Fibroblast of skin of right biceps (primary cell): ENCODE measurements at regions not wholly inside any gene's neighbourhood (a gene's known extent, or its start where the extent isn't known, plus 50 kb on each side); places are given as distances from the start of the nearest gene placed in this dataset.
A peak's percentile ranks its signal among the peaks of the same experiment; 100 is the strongest.

Experiments used
- DNase-seq: peaks from one replicate; pipeline ENCODE4 v3.0.0-alpha.2; 2013

- DNase-seq = no peak
These were observed 368.2 kb downstream of the EPM2A start for GRCh38 chr6:145367149-145367548.

- DNase-seq = no peak
These were observed 367.2 kb downstream of the EPM2A start for GRCh38 chr6:145368075-145368474.

- DNase-seq = no peak
These were observed 364.8 kb downstream of the EPM2A start for GRCh38 chr6:145370559-145370958.

DNA sequence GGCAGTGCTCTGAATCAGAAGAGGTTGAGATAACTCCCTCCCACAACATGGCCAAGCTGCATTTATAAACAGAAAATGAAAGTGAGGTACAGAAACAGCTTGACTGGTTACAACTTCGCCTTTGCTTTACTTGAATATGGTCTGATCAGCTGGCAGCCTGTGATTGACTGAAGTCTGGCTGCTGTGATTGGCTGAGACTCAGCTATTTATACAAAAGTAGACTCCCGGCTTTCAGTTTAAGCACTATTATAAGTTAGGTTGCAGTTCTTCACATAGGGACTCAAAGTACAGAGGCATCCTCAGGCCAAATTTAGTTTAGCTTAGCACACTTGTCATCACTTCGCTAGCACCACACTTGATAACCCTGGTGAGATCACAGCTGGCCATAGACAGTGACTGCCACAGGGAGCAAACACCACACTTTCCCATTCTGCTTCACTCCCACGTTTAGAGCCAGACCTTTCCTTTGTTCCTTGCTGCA is 362.6 kb downstream of the EPM2A start:
- DNase-seq = peak; percentile 14

DNA sequence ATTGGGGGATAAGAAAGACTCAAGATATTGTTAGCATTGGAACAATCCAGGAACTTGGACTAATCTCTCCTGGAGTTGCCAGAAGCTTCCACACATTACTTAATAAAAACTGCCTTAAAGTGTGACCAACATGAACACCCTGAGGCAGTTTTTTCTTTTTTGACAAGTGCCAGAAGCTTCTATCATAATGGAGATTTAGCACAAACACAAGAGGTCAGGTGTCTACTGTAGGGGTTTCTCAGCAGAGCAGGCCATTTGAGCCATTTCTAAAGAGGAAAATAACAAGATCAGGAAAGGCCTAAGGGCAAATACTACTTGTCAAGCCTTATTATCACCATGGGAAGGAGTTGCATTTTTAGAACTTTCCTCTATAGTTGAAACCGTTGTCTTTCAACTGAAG is 361.5 kb downstream of the EPM2A start:
- no peak for DNase-seq

DNA sequence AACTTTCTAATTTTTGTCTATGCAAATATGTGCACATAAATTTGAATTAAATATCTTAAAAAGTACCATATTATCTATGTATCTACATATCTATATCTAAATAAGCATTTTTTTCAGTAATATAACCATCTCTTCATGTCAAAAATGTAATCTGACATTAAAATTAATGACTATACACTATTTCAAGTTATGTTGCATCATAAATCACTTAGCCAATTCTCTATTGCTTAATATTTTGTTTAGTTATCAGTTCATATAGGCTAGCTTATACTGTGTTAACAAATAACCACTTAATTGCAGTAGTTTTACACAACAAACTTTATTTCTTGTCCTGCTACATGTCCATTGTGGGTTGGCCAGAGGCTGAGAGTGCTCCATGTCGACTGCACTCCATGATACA is 360.8 kb downstream of the EPM2A start:
- no peak for DNase-seq

DNA sequence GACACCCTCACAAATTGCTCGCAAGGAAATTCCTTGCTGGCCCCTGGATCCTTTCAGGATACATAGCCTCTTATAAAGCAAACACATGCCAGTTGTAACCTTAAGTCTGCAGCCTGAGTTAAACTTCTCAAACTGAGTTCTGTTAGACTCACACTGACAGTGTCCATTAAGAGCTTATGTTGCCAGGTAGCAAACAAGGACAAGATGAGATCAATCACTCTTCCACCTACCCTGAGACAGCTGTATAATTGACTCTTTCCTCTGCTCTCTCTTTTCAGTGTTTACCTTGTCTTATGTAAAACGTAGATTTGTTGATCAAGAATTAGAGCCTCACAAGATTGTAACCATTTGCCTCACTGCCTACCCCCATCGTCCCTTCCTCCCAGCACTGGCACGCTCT is 359.8 kb downstream of the EPM2A start:
- no peak for DNase-seq

DNA sequence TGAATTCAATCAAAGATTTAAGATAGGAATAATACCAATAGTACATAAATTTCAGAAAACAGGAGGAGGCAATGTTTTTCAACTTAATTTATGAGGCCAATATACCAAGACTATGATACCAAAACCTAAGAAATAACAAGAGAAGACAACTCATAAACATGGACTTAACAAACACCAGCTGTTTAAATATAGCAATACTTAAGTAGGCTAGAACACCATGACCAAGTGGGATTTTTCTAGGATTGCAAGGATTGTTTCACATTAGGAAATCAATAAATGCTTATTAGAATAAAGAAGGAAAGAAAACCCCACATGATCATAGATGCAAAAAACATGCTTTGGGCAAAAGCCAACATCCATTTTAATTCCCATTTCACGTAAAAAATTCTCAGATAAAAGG is 355.1 kb downstream of the EPM2A start:
- DNase-seq = no peak

DNA sequence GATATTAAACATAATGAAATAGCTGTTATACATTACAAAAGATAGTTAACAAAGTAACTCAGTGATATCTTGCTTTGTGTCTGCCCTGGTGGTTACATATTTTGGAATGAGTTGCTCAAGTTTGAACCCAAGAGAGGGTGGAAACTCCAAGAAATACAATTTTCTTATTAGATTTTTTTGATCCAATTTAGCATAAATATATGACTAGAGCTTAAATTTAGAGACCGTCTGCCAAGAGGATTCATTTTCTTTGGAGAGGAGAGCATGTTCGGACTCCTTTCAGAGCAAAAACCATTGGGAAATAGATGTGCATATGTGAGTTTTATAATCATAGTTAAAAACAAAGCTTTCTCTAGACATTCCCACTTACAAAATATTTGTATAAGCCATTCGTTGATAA is 353.4 kb downstream of the EPM2A start:
- no peak for DNase-seq

- DNase-seq = no peak
These were observed 351.9 kb downstream of the EPM2A start for GRCh38 chr6:145383428-145383827.

GRCh38 chr6:145384503-145384902 is 350.8 kb downstream of the EPM2A start:
- no peak for DNase-seq

DNA sequence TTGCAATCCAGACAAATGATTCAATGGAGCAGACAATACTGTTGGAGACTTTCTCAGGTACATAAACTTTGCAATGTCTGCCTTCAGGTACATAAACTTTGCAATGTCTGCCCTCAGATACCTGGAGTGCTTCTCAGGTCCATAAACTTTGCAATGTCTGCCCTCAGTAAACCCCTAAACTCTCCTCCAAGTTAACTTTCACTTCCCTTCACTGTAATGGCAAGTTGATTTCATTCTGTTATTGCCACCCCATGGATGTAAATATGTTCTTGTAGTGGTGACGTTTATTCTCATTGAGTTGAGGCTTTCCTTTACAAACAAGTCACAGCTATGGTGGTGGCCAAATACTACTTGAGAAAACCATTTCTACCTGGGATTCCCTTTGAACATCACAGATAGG is 338.8 kb downstream of the EPM2A start:
- DNase-seq = no peak

GRCh38 chr6:145400508-145400907 is 334.8 kb downstream of the EPM2A start:
- DNase-seq = no peak

- DNase-seq = no peak
These were observed 330.2 kb downstream of the EPM2A start for GRCh38 chr6:145405006-145405551.

- no peak for DNase-seq
These were observed 328.5 kb downstream of the EPM2A start for GRCh38 chr6:145406783-145407182.

DNA sequence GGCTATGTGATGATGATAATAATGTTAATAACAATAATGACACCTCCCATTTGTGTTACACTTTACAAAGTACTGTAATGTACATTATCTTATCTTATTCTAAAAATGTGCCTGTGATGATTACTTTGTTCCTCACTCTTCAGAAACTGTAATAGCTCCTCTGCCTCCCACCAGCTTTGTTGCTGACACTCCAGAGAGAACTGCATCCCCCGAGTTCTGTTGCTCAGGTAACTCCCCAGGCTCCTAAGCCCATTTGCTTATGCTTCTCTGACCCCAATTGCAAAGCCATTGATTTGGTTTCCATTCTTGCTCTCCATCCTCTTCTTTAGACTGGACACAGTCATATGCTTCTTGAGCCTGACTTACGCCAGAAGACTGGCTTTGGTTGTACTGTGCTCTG is 319.7 kb downstream of the EPM2A start:
- no peak for DNase-seq

GRCh38 chr6:145420599-145420998 is 314.7 kb downstream of the EPM2A start:
- no peak for DNase-seq

- DNase-seq = no peak
These were observed 311.4 kb downstream of the EPM2A start for GRCh38 chr6:145423936-145424335.

GRCh38 chr6:145427232-145427631 is 308.1 kb downstream of the EPM2A start:
- DNase-seq = no peak

DNA sequence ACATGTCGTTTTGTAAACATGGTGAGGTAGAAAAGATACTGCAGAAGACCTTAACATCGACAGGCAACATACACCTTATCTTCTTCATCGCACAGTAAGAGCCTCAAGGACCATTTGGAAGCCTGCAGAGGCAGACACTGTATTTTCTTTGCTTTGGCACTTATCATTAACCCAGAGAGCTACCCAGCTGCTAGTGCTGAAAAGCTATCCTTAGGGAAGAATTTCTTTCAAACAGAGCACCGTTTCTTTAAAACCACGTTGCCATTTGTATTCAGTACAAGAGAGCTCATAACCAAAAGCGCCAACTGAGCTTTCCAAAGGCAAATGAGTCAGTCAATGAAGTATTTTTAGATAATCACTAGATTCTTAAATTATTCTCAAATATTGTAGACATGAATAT is 306.6 kb downstream of the EPM2A start:
- DNase-seq = no peak

DNA sequence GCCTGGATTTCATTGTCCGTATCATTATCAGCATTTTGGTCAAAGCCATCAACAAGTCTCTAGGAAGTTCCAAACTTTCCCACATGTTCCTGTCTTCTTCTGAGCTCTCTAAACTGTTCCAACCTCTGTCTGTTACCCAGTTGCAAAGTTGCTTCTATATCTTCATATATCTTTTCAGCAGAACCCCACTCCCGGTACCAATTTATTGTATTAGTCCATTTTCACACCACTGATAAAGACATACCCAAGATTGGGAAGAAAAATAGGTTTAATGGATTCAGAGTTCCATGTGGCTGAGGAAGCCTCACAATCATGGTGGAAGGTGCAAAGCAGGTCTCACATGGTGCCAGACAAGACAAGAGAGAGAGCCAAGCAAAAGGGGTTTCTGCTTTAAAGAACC is 293.2 kb downstream of the EPM2A start:
- DNase-seq = no peak

DNA sequence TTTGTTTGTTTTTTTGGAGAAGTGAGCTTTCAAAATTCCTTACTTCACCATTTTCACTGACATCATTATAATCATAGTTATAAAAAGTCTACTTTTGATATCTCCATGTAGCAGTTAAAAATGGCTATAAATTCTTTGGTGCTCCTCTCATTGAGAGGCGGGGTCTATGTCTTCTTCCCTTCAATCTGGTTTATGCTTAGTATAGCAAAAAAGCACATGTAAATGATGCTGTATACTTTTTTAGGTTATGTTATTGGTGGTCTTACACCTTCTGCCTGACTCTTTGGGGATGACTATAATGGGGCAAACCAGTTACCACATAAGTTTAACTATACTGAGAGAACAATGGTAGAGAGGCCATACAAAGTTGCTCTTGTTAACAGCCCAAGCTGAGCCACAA is 289.6 kb downstream of the EPM2A start:
- no peak for DNase-seq

DNA sequence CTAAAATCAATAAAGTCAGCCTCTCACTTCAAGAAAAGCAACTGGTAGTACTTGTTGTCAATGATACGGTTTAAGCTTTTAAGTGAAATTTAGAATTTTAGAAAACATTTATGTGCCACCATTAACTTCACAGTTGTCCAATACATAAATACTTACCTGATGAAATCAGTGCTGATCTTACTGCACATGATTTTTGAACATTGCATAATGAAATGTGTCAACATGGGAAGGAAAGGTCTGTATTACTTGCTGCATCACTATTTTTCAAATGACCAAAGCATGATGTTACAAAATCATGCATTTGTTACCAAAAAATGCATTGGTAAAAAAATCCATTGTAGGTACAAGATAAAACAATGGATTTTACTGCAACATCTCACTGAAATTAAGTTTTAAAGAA is 284.3 kb downstream of the EPM2A start:
- no peak for DNase-seq

- no peak for DNase-seq
These were observed 281.9 kb downstream of the EPM2A start for GRCh38 chr6:145453376-145453775.

DNA sequence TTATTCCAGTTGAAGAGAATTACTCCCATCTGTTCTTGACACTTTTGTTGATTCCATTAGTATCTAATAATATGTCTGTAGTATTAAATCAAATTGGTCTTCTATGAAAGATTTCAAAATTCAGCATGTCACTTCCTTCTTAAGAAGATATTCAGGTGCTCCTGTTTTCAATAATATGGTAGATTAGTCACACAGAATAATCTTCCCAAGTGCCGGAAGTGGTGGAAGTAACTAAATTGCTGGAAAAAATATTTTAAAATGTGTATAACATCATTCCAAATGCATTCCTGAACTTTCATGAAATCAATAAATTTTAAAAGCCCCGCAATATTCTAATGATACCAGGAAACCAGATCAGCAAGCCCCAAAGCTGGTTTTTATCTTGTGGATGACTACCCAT is 281.3 kb downstream of the EPM2A start:
- no peak for DNase-seq

DNA sequence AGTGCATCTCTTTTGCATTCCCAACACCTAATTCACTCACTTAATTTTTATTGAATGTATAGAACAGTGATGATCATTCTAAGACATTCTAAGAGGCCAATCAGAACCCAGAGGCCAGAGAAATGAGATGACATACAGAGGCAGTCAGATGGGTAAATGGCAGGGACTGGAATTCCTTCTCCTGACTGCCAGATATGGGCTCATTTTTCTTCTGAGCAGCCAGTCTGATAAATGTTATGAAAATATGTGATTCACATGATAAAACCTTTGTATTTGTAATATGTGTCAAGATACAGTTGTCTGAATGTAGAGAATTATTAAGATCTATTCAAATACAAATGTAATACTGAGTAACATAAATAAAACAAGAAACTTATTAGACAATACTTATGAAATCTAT is 277.8 kb downstream of the EPM2A start:
- no peak for DNase-seq
